DND-41 (cell line): ENCODE measurements at regions not wholly inside any gene's neighbourhood (a gene's known extent, or its start where the extent isn't known, plus 50 kb on each side); places are given as distances from the start of the nearest gene placed in this dataset.
"Not testable (repeated sequence)": the region's sequence is repeated elsewhere in the genome, so short reads cannot be mapped to it uniquely, and the experiment has no call there.

Experiments
- ATAC-seq: fragments of 200-7000 bp; cut with Tn5 transposase; 3 replicates; pipeline ENCODE4 v1.9.1; 2021; ENCODE audit warnings: low read depth; ENCODE audit not compliant: insufficient read depth
- DNase-seq: peaks from one replicate; pipeline ENCODE4 v3.0.0-alpha.2; 2020
- H2AFZ ChIP-seq: 2 replicates; pipeline ENCODE4 v1.6.0; 2012; ENCODE audit warnings: low read depth, low read length
- H3K27ac ChIP-seq: 2 replicates; pipeline ENCODE4 v1.5.1; 2012; ENCODE audit warnings: low read length, inconsistent platforms
- H3K27me3 ChIP-seq: fragments of 200-600 bp; sonication (generic); 2 replicates; pipeline ENCODE4 v1.6.0; 2012; ENCODE audit warnings: low read length, mild to moderate bottlenecking, inconsistent platforms; ENCODE audit not compliant: insufficient read depth, poor library complexity
- H3K36me3 ChIP-seq: 2 replicates; pipeline ENCODE4 v1.5.1; 2012; ENCODE audit warnings: low read length, inconsistent platforms; ENCODE audit not compliant: insufficient read depth
- H3K4me1 ChIP-seq: 2 replicates; pipeline ENCODE4 v1.5.1; 2012; ENCODE audit warnings: mild to moderate bottlenecking, low read length; ENCODE audit not compliant: insufficient read depth
- H3K4me2 ChIP-seq: 2 replicates; pipeline ENCODE4 v1.6.0; 2012; ENCODE audit warnings: mild to moderate bottlenecking, moderate library complexity, low read length, inconsistent platforms; ENCODE audit not compliant: insufficient read depth
- H3K4me3 ChIP-seq, 2 experiments: fragments of 200-600 bp in 1 of 2; shearing (Covaris generic) in 1 of 2; 2 replicates each; pipeline ENCODE4 v1.5.1; 2012 to 2016; ENCODE audit warnings: inconsistent platforms in 2 of 2, low read length in 2 of 2, mild to moderate bottlenecking in 2 of 2, low read depth in 1 of 2, moderate library complexity in 1 of 2
- H3K79me2 ChIP-seq: 2 replicates; pipeline ENCODE4 v1.6.0; 2012; ENCODE audit warnings: low read length, inconsistent platforms; ENCODE audit not compliant: insufficient read depth
- H3K9ac ChIP-seq: 2 replicates; pipeline ENCODE4 v1.6.0; 2012; ENCODE audit warnings: low read depth, mild to moderate bottlenecking, inconsistent platforms, low read length, moderate library complexity
- H3K9me3 ChIP-seq: 2 replicates; pipeline ENCODE4 v1.5.1; 2012; ENCODE audit warnings: low read length, moderate library complexity, mild to moderate bottlenecking, inconsistent platforms; ENCODE audit not compliant: insufficient read depth, severe bottlenecking
- H4K20me1 ChIP-seq: 2 replicates; pipeline ENCODE4 v1.6.0; 2012; ENCODE audit warnings: low read length; ENCODE audit not compliant: insufficient read depth
- CTCF ChIP-seq: IDR thresholded peaks from 2 replicates; pipeline ENCODE4 v1.5.1; 2012; ENCODE audit warnings: borderline replicate concordance, low read length, moderate library complexity, mild to moderate bottlenecking; ENCODE audit not compliant: poor library complexity, severe bottlenecking; ENCODE audit errors: extremely low read depth
- EZH2 ChIP-seq: IDR thresholded peaks from 3 replicates; pipeline ENCODE4 v1.6.1; 2012; ENCODE audit warnings: borderline replicate concordance, low read depth, mild to moderate bottlenecking, moderate library complexity, low read length, inconsistent platforms; ENCODE audit not compliant: severe bottlenecking

- Histone ChIP-seq H3K4me2 (no peak overlapping the region), H3K9ac (no peak overlapping the region), H3K9me3 (no peaks in the 10 kb centered on the region), H3K36me3 (no peaks in the 10 kb centered on the region), H3K4me3 (no peak overlapping the region), H3K27me3 (no peaks in the 10 kb centered on the region), H3K79me2 (no peaks in the 10 kb centered on the region), H3K27ac (no peak overlapping the region), H3K4me1 (no peaks in the 10 kb centered on the region), H4K20me1 (no peaks in the 10 kb centered on the region), H2AFZ (no peak overlapping the region)
- no peak for TF ChIP-seq EZH2
- no peak for TF ChIP-seq CTCF
- DNase-seq (no peak), ATAC-seq (no peak)
Observed at GRCh38 chr2:34808426-34808825, 1209.3 kb upstream of the FAM98A start.

- no peaks in the 10 kb centered on the region for H3K36me3 ChIP-seq
- H2AFZ ChIP-seq = no peak overlapping the region
- no peak overlapping the region for H3K4me3 ChIP-seq
- H4K20me1 ChIP-seq = no peaks in the 10 kb centered on the region
- H3K4me2 ChIP-seq = no peak overlapping the region
- H3K27ac ChIP-seq = no peak overlapping the region
- H3K9me3 ChIP-seq = no peaks in the 10 kb centered on the region
- H3K9ac ChIP-seq = no peak overlapping the region
- H3K79me2 ChIP-seq = no peaks in the 10 kb centered on the region
- no peak for TF ChIP-seq CTCF
- TF ChIP-seq EZH2 = no peak
- ATAC-seq (no peak), DNase-seq (no peak)
- no peaks in the 10 kb centered on the region for H3K27me3 ChIP-seq
- H3K4me1 ChIP-seq = no peaks in the 10 kb centered on the region
Observed at GRCh38 chr2:34806891-34807290, 1207.8 kb upstream of the FAM98A start.

- no peaks in the 10 kb centered on the region for H4K20me1 ChIP-seq
- no peak overlapping the region for H3K4me2 ChIP-seq
- DNase-seq = no peak
- no peaks in the 10 kb centered on the region for H3K9me3 ChIP-seq
- no peak overlapping the region for H3K9ac ChIP-seq
- no peaks in the 10 kb centered on the region for H3K36me3 ChIP-seq
- H3K4me1 ChIP-seq = no peaks in the 10 kb centered on the region
- H3K27me3 ChIP-seq = no peaks in the 10 kb centered on the region
- no peak for TF ChIP-seq EZH2
- no peak for TF ChIP-seq CTCF
- no peak overlapping the region for H3K4me3 ChIP-seq
- no peaks in the 10 kb centered on the region for H3K79me2 ChIP-seq
- no peak overlapping the region for H2AFZ ChIP-seq
- no peak for ATAC-seq
- H3K27ac ChIP-seq = no peak overlapping the region
Observed at GRCh38 chr2:34806396-34806795, 1207.3 kb upstream of the FAM98A start.

- H3K9ac ChIP-seq = no peak overlapping the region
- no peak overlapping the region for H3K27ac ChIP-seq
- no peaks in the 10 kb centered on the region for H3K79me2 ChIP-seq
- ATAC-seq = no peak
- H3K4me2 ChIP-seq = no peak overlapping the region
- no peak for TF ChIP-seq EZH2
- no peaks in the 10 kb centered on the region for H3K36me3 ChIP-seq
- H3K4me1 ChIP-seq = no peaks in the 10 kb centered on the region
- H3K9me3 ChIP-seq = no peaks in the 10 kb centered on the region
- H3K27me3 ChIP-seq = no peaks in the 10 kb centered on the region
- no peak for DNase-seq
- H4K20me1 ChIP-seq = no peaks in the 10 kb centered on the region
- H2AFZ ChIP-seq = no peak overlapping the region
- H3K4me3 ChIP-seq = no peak overlapping the region
Observed at GRCh38 chr2:34799556-34799955, 1200.5 kb upstream of the FAM98A start.

GRCh38 chr2:34795586-34795985 is 1196.5 kb upstream of the FAM98A start:
- not testable (repeated sequence) for DNase-seq, H3K9ac ChIP-seq, H3K27me3 ChIP-seq, H3K9me3 ChIP-seq, H3K4me2 ChIP-seq, H4K20me1 ChIP-seq, H2AFZ ChIP-seq, H3K79me2 ChIP-seq, H3K4me1 ChIP-seq, ATAC-seq, H3K4me3 ChIP-seq, H3K36me3 ChIP-seq, H3K27ac ChIP-seq
